ENCODE measurements at regions not wholly inside any gene's neighbourhood (a gene's known extent, or its start where the extent isn't known, plus 50 kb on each side); places are given as distances from the start of the nearest gene placed in this dataset.

DNA sequence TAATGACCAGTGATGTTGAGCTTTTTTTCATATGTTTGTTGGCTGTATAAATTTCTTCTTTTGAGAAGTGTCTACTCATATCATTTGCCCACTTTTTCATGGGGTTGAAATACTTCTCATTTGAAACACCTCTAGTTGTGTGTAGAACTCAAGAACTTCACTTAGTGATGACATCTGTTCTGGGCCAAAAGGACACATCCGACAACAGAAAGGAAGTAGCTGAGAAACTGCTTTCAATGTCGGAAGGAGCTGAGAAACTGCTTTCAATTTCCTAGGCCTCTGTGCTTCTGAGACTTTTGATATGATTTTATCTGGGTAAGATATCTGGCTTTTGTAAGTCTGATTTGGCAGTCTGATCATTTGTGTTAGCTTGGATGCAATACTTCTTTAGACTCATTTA lies 635.3 kb downstream of the TMTC2 start:
- no peaks in the 10 kb centered on the region for H3K36me3 ChIP-seq (ENCODE audit: insufficient read depth, low read length)
- H3K79me2 ChIP-seq (ENCODE audit: insufficient read depth, low read length), result no peaks in the 10 kb centered on the region
- no peaks in the 10 kb centered on the region for H4K20me1 ChIP-seq (ENCODE audit: insufficient read depth, low read length)
- H3K27ac ChIP-seq (ENCODE audit: low read length), result no peak overlapping the region
- TF ChIP-seq, protein P1, sequence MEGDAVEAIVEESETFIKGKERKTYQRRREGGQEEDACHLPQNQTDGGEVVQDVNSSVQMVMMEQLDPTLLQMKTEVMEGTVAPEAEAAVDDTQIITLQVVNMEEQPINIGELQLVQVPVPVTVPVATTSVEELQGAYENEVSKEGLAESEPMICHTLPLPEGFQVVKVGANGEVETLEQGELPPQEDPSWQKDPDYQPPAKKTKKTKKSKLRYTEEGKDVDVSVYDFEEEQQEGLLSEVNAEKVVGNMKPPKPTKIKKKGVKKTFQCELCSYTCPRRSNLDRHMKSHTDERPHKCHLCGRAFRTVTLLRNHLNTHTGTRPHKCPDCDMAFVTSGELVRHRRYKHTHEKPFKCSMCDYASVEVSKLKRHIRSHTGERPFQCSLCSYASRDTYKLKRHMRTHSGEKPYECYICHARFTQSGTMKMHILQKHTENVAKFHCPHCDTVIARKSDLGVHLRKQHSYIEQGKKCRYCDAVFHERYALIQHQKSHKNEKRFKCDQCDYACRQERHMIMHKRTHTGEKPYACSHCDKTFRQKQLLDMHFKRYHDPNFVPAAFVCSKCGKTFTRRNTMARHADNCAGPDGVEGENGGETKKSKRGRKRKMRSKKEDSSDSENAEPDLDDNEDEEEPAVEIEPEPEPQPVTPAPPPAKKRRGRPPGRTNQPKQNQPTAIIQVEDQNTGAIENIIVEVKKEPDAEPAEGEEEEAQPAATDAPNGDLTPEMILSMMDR (IDR thresholded peaks at IDR 0.05; ENCODE audit: borderline replicate concordance, extremely low read depth, low read length, poor library complexity, severe bottlenecking), result no peak
- no peak for TF ChIP-seq EZH2 (IDR thresholded peaks at IDR 0.05; ENCODE audit: borderline replicate concordance, low read depth, low read length, severe bottlenecking)
- no peak for DNase-seq
- H3K4me2 ChIP-seq (ENCODE audit: insufficient read depth, low read length), result no peak overlapping the region
- no peak overlapping the region for H3K9ac ChIP-seq (ENCODE audit: low read depth, low read length)
- no peaks in the 10 kb centered on the region for H3K9me3 ChIP-seq (ENCODE audit: insufficient read depth, low read length, severe bottlenecking)
- H3K4me3 ChIP-seq (ENCODE audit: low read depth in 1 of 2, low read length in 2 of 2), result no peak overlapping the region
- H3K4me1 ChIP-seq (ENCODE audit: insufficient read depth, low read length), result no peaks in the 10 kb centered on the region
- no peaks in the 10 kb centered on the region for H3K27me3 ChIP-seq (ENCODE audit: insufficient read depth, low read length, poor library complexity)
- no peak overlapping the region for H2AFZ ChIP-seq (ENCODE audit: low read depth, low read length)
- no peak for ATAC-seq (ENCODE audit: insufficient read depth, low read depth)

DNA sequence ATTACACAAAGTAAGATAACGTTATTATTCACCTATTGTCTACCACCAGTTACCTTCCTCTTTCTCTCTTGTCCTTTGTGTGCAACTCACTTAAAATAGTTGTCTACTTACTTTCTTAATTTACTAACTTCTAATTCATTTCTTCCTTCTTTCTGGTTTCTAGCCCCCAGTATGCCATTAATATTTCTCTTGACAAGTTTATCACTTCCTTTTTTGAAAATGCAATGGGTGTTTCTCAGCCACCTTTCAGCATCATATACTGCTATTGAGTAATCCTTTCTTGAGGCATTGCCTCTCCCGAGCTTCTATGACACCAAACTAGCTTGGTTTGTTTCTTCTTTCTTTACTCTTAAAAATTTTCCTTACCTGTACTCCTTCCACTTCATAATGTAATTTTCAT lies 633.6 kb downstream of the TMTC2 start:
- no peak for ATAC-seq (ENCODE audit: insufficient read depth, low read depth)
- no peak for DNase-seq
- Histone ChIP-seq H3K27ac (ENCODE audit: low read length) (no peak overlapping the region), H3K4me3 (ENCODE audit: low read depth in 1 of 2, low read length in 2 of 2) (no peak overlapping the region), H3K9ac (ENCODE audit: low read depth, low read length) (no peak overlapping the region), H3K36me3 (ENCODE audit: insufficient read depth, low read length) (no peaks in the 10 kb centered on the region), H3K79me2 (ENCODE audit: insufficient read depth, low read length) (no peaks in the 10 kb centered on the region), H3K4me2 (ENCODE audit: insufficient read depth, low read length) (no peak overlapping the region), H2AFZ (ENCODE audit: low read depth, low read length) (no peak overlapping the region), H4K20me1 (ENCODE audit: insufficient read depth, low read length) (no peaks in the 10 kb centered on the region), H3K4me1 (ENCODE audit: insufficient read depth, low read length) (no peaks in the 10 kb centered on the region), H3K9me3 (ENCODE audit: insufficient read depth, low read length, severe bottlenecking) (no peaks in the 10 kb centered on the region), H3K27me3 (ENCODE audit: insufficient read depth, low read length, poor library complexity) (no peaks in the 10 kb centered on the region)
- TF ChIP-seq EZH2 (IDR thresholded peaks at IDR 0.05; ENCODE audit: borderline replicate concordance, low read depth, low read length, severe bottlenecking), result no peak
- TF ChIP-seq, protein P1 (IDR thresholded peaks at IDR 0.05; ENCODE audit: borderline replicate concordance, extremely low read depth, low read length, poor library complexity, severe bottlenecking), result no peak

DNA sequence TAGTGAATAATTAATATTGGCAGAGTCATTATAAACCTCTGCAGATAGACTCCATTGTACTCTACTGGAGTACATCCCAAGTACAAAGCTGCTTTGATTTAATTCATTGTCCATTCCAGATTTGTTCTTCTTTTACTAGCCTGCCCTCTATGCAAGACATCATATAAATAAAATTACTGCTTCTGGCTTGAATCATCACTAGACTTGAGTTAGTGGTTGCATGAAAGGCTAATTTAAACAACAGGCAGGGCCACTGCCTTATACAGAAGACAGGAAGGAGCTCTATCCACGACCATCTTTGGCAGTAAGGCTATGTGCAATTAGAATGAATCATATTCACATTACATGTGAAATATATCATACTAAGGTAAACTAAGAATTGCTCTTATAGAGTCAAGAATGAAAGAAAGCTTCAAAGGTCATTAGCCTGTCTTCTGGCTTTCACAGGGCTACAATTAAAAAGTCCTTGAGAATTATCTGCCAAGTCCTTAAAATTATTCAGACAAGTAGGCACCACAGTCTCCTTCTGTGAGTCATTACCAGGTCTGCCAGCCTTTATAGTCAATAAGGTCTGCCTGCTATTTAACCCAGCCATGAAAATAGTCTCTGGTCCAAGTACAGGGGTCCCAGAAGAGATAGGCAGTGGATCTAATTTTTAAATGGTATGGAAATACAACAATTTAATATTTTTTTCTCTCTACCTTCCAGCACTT lies 631.8 kb downstream of the TMTC2 start:
- Histone ChIP-seq H2AFZ (ENCODE audit: low read depth, low read length) (no peak overlapping the region), H3K27me3 (ENCODE audit: insufficient read depth, low read length, poor library complexity) (no peaks in the 10 kb centered on the region), H4K20me1 (ENCODE audit: insufficient read depth, low read length) (no peaks in the 10 kb centered on the region), H3K27ac (ENCODE audit: low read length) (no peak overlapping the region), H3K9me3 (ENCODE audit: insufficient read depth, low read length, severe bottlenecking) (no peaks in the 10 kb centered on the region), H3K4me1 (ENCODE audit: insufficient read depth, low read length) (no peaks in the 10 kb centered on the region), H3K36me3 (ENCODE audit: insufficient read depth, low read length) (no peaks in the 10 kb centered on the region), H3K4me3 (ENCODE audit: low read depth in 1 of 2, low read length in 2 of 2) (no peak overlapping the region), H3K79me2 (ENCODE audit: insufficient read depth, low read length) (no peaks in the 10 kb centered on the region), H3K4me2 (ENCODE audit: insufficient read depth, low read length) (no peak overlapping the region), H3K9ac (ENCODE audit: low read depth, low read length) (no peak overlapping the region)
- TF ChIP-seq EZH2 (IDR thresholded peaks at IDR 0.05; ENCODE audit: borderline replicate concordance, low read depth, low read length, severe bottlenecking), result no peak
- TF ChIP-seq, protein P1 (IDR thresholded peaks at IDR 0.05; ENCODE audit: borderline replicate concordance, extremely low read depth, low read length, poor library complexity, severe bottlenecking), result no peak
- ATAC-seq (ENCODE audit: insufficient read depth, low read depth), result no peak
- no peak for DNase-seq

All from DND-41 (cell line).